ENCODE measurements at regions not wholly inside any gene's neighbourhood (a gene's known extent, or its start where the extent isn't known, plus 50 kb on each side); places are given as distances from the start of the nearest gene placed in this dataset.
"Not testable (repeated sequence)": the region's sequence is repeated elsewhere in the genome, so short reads cannot be mapped to it uniquely, and the experiment has no call there.

DNA sequence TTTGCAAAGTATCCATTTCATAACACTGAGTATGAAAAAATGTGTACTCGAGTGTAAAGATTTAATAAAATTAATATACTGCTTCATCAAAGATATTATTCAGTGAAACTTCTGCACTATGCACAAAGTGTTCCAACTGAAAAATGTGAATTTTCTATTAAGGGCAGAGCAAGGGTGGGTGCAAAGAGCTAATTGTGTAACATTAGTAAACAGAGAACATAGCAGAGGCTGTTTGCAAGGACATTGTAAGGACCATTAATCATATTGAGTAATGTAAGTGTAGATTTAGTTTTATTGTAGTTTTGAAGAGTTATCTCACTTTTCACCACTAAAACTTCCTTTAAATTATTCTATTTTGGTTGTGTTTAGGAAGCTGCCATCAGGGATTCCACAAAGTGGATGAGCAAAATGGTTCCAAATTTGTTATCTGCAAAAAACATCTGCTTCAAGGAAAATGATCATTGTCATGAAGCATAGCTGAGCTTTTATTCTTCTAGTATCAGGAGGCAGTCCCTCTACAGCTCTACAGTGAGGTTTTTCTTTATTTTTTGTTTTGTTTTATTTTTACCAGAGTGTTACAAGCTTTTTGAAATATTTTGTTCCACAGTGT, 1375.4 kb downstream of the SLITRK1 start:
- no peak for DNase-seq

DNA sequence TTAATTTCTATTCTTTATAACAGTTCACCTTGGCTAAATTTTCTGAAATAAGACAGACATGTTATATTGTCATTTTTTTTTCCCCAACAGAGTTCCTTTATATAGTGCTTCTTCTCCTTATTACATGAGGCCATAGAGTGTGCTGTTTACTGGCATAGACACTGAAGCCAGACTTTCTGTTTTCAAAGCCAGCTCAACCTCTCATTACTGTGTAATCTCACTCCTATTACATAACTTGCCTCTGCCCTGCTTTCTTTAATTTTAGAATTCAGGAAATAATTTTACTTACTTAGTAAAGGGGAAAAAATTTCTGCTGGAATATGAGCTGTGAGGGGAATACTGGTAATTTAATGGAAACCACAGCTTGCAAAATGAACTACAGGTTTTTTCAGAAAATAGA, 1380.4 kb downstream of the SLITRK1 start:
- no peak for DNase-seq

DNA sequence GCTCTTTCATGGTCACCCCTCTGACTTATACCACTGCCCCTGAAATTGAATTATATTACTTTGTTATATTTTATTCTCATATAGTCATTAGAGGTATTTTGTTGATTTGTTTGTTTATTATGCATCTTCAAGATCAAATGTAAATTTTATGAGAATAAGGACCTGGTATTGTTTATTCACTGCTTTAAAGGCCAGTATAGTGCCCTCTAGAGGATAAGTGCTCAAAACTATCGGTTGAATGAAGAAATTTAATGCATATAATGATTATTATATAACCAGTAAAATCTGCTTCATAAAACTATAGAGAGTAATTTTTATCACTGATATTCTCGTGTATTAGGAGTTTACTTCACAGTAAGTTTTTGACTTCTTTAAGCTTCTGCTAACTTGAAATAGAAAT, 1401.9 kb downstream of the SLITRK1 start:
- no peak for DNase-seq

DNA sequence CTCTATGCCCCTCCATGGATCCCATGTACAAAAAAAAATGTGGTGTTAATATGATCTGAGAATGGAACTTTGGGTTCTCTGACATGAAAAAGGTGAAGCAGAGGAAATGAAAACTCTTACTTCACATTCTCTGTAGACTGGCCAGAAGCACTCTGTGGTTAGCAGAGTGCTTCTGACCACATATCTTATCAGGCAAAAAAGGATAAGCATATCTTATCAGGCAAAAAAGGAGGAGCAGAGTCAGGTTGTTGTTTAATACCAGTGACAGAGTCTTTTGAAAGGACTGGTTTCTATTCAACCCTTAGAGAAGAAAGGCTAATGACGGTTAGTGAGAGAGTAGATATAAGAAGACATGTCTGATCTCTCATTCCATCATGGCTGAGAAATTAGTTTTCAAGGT, 1404.8 kb downstream of the SLITRK1 start:
- DNase-seq, result no peak

DNA sequence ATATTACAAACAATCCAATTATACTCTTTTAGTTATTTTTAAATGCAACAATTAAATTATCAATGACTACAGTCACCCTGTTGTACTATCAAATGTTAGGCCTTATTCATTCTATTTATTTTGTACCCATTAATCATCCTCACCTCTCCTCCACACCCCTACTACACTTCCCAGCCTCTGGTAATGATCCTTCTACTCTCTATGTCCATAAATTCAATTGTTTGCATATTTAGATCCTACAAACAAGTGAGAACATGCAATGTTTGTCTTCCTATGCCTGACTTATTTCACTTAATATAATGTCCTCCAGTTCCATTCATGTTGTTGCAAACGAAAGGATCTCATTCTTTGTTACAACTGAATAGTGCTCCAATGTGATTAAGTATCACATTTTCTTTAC, 1414.6 kb downstream of the SLITRK1 start:
- DNase-seq, result no peak

DNA sequence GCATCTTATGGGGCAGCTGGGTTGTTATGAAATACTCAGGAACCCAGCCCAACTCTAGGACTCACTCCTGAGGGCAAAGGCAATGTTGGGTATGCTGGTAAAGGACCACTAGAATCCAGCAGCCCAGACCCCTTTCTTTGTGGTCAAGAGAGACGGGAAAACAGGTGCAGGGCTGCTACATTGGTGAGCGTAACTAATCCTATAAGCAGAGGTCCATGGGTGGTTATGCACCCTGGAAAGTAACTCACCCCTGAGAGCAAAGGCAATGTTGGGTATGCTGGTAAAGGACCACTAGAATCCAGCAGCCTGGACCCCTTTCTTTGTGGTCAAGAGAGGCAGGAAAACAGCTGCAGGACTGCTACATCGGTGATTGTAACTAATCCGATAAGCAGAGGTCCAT, 1422.7 kb downstream of the SLITRK1 start:
- DNase-seq, result not testable (repeated sequence)

DNA sequence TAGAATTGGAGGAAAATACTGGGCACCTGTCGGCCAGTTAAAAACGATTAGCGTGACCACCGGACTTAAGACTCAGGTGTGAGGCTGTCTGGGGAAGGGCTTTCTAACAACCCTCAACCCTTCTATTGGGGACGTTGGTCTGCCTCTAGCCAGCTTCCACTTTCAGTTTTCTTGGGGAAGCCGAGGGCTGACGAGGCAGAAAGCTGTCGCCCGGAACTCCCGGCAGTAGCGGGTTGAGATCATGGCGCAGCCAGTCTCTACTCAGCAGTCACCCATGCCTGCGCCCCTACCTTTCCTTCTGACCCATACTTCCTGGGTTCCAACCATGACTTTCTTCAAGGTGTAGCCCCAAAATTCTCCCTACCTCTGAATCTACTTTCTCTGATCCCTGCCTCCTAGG, 1424.1 kb downstream of the SLITRK1 start:
- DNase-seq, result no peak

DNA sequence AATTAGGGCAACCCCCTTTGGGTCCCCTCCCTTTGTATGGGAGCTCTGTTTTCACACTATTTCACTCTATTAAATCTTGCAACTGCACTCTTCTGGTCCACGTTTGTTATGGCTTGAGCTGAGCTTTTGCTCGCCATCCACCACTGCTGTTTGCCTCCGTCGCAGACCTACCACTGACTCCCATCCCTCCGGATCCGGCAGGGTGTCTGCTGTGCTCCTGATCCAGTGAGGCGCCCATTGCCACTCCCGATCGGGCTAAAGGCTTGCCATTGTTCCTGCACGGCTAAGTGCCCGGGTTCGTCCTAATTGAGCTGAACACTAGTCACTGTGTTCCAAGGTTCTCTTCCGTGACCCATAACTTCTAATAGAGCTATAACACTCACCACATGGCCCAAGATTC, 1424.7 kb downstream of the SLITRK1 start:
- DNase-seq, result not testable (repeated sequence)

DNA sequence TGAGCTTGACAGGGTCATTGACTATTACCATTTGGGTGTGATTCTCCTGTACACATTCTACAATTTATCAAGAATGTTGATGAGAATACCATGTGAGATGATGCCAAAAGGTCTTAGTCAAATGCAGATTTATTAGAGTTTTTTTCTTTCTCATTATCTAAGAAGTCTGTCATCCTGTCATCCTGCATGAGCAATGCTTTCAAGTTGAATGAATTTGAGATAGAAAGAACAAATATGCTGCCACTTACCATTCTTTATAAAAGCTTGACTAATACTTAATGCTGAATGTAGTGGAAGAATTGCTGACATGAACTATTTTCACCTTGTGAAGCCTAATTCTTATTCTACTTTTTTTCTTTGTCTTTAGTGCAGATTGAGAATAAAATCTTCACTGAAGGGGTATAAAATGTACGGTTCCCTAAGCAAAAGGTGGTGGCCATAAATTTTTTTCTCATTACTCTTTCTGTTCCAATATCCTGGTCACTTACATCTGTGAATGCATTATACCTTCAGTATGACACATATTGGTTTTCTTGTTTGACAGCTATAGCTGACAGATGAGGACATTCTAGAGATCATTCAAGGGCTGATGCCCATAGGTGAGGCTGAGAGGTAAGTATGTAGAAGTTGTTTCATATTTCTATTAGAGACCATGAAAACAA, 1434.7 kb downstream of the SLITRK1 start:
- DNase-seq, result no peak

DNA sequence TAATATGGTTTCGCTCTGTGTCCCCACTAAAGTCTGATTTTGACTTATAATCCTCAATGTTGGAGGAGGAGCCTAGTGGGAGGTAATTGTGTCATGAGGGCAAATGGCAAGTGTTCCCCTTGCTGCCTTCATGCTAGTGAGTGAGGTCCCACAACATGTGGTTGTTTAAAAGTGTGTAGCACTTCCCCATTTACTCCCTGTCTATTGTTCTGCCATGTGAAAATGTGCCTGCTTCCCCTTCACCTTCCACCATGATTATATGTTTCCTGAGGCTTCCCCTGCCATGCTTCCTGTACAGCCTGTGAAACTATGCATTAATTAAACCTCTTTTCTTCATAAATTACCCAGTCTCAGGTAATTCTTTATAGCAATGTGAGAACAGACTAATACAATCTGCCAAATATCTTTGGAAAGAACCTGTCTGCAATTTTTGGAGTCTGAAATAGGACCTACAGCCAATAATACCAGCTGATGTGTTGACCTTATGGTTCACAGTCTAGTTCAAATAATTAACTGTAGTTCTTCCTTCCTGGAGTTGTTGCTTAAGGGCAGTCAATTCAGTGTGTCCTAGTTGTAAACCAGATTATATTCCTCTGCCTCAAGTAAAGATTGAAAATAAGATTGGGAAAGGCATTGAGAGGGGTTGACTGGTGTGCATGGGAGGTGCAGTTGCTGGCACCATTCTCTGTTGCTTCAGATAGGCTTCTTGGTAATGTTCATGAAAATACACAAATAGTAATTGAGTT, 1442.9 kb downstream of the SLITRK1 start:
- DNase-seq, result no peak

DNA sequence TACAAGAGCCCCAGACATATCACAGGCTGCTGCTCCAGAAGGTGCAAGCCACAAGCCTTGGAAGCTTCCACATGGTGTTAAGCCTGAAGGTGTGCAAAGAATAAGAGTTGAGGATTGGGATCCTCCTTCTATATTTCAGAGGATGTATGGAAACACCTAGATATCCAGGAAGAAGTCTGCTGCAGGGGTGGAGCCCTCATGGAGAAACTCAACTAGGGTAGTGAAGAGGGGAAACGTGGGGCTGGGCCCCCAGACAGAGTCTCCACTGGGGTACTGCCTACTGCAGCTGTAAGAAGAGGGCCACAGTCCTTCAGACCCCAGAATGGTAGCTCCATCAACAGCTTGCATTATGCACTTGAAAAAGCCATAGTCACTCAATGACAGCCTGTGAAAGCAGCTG, 1444.0 kb downstream of the SLITRK1 start:
- DNase-seq, result no peak

DNA sequence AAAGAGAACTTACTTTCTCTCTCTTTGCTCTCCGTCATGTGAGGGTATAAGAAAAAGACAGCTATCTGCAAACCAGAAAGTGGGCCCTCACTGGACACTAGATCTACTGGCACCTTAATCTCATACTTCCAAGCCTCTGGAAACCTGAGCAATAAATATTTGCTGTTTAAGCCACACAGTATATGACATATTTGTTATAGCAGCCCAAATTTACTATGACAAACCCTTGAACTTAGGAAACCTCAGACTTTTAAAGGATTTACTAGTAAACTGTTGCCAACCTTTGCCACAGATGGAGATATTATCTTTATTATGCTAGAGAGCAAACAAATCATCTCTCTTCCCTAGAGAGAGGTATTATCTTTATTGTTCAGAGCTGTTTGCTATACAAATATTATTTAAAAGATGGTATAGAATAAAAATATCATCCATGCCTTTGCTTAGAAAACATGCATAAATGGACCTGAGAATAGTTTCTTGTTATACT, 1446.1 kb downstream of the SLITRK1 start:
- DNase-seq, result no peak

DNA sequence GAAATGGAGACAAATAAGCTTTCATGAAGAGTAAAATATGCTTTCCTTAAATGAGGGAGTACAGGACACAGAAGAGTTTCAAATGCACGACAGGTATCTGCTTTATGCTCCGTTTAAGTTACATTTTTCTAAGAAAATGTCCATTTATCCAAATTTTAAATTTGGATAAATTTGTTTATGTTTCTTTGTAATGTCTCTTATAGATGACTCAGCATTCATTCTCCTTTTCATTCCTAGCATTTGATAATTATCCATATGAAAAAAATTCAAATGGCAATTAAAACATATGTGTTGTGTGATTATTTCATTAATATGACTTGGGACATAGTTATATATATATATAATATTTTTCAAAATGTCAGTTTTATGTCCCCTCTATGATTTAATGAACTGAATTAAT, 1449.3 kb downstream of the SLITRK1 start:
- no peak for DNase-seq

DNA sequence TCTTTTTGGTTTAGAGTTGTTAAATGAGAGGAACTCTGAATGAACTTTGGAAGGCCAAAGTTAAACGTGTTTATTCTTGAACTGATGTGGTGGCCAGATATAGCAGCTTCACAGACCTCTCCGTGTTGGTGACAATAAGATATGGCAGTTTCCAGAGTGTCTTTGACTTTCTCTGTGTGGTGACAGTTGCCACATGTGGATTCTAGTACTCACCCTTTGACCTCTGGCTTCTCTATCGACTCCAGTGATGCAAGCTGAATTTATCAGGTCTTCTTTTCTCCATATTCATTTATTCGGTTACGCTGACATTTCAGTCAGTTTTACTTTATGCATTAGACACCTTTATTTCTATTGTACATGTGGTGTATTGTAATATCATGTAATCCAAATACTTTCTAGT, 1469.5 kb downstream of the SLITRK1 start:
- DNase-seq, result no peak

DNA sequence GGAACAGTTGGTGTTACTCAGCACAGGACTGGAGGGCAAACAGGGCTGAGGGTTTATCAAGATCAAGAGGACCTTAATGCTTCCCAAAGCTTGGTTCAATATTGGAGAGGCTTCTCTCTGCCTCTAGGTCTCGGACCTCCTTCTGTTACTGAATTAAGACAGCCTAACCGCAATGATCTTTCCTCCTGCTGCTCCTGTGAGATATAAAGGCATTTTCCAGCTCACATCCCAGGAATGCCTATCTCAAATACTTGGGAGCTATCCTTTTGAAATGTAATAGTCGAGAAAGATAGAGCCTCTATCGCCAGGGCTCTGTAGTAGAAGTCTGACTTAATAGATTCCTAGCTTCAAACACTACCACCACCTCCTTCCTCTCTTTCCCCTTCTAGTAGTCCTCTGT, 1475.0 kb downstream of the SLITRK1 start:
- no peak for DNase-seq

DNA sequence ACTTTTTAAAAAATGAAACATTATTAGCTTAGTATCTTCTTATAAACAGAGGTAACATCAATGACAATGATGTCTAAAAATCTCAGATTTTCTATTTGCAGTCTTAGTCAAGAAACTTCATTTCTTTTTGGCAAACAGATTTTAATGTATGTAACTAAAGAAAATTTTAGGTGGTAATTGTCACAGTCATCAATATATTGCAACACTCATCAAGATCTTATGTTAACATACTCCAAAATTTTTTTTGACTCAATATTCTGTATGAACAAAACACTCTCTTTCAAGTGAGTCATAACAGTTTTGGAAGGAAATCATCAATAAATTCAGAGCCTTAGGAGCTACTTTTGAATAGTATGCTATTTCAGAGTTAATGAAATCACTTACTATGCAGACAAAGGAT, 1507.6 kb downstream of the SLITRK1 start:
- no peak for DNase-seq

DNA sequence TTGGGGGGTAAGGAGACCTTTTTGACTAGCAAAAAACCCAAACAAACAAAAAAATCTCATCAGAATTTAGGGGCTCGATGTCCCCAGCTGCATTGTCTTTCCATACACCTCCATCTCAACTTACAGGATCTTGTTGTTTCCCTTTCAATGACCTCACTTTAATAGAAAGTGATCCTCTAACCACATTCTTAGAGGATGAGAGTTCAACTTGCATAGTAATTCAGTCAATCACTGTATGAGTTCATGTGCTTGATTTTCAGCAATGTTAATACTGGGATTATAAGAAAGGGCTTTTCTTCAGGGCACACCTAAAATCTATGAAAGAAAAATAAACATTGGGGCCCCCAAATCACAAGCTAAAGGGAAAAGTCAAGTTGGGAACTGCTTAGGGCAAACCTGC, 1512.0 kb downstream of the SLITRK1 start:
- DNase-seq, result no peak

DNA sequence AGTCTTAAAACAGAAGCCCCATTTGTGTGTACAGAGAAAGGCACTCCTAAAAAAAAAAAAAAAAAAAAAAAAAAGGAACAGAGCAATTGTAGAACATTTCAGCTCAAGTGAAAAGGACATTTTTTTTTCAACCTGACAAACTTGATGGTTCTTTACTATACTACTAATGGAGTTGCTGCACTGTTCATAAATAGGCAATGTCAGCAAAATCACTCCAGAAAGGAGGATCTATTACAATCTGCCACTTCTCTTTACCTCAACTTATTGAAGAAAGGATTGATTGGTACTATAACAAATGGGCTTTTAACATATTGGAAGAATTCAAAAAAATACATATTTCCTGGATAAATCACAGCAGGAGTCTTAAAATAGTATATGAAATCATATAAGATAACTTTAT, 1517.7 kb downstream of the SLITRK1 start:
- DNase-seq, result no peak

DNA sequence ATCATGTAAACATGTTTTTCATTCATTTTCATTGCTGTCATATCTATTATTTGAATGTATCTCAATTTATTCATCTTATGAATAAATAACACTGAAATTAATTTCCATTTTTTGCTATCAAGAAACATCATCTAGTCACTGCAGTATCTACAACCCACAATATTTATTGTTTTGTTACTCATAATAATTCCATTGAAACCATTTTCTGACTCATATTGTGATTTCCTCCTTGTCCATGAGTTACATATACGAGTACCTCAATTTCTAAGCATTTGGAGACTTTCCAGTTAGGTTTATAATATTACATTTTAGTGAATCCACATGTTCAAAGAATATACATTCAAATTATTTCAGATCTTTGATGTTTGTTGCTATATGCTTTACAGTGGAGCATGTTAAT, 1524.0 kb downstream of the SLITRK1 start:
- DNase-seq, result no peak

DNA sequence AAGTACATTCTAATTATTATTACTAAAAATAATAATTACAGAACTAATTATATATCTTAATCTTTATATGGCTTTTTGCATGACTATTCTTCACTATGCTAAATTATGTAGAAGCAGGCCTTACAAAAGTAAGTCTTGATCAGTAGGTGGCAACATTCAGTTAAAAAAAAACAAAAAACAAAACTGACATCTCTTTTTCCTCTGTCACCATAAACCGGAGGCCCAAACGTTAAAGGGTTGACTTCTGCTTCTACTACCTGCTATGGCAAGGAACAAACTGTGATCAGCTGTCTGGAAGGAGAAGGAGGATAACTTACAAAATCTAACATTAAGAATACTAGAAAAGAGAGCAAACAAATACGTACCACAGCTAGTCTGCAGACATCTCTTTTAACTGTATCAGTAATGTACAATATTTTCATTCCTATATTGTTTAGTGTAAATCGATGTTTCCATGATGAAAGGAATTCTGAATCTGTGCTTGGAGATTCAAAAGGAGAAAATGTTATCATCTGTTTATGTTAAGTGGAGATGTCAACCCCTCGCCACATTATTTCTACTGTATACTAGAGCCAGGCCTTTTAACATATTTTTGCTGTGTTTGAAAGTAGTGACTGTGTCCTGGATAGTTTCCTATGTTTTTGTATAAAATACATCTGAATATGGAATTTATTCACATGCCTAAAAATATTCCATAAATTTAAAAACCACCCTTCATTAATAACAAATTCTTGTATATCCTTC, 1525.4 kb downstream of the SLITRK1 start:
- DNase-seq, result no peak

DNA sequence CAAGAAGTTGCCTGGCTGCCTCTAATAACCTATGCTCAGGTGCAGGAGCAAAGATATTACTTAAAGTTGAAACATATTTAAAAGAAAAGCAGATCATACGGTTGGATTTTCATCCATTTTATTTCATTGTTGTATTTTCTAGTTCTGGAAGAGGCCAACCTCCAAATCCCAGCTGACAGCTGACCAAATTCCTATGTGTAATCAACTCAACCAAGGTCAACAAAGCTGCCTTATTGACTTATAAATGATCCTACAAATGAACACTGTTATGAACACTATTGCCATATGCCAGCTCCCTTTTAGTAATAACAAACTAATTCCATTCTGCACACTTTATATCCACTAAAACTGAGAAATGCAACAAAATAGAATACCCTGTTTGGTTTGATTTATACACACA, 1537.4 kb downstream of the SLITRK1 start:
- no peak for DNase-seq

DNA sequence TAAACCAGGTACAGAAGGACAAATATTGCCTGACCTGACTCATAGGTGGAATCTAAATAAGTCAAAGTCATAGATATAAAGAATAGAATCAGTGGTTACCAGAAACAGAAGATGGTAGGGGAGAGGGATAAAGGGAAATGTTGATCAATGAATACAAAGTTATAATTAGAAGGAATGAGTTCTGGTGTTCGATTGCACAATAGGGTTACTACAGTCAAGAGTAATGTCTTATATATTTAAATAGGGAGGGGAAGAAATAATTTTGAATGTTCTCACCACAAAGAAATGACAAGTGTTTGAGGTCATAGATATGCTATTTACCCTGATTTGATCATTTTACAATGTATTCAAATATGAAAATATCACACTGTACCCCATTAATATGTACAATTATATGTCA, 1541.2 kb downstream of the SLITRK1 start:
- DNase-seq, result no peak

DNA sequence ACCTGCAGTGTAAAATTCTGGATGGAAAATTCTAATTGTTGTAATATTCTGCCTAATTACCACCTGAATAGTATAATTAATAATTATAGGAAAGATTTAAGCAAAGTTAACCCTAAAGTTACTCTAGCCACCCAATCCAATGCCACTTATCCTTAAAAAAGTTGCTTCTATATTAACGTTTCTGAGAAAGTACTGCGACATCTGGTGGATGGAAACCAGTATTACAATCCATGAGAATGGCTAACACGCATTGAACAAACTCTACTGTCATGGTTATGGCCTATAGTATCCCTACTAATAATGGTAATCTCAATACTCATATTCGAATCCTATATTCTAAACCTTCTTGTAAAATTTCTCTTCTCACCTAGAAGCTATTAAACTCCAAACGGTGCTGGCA, 1551.8 kb downstream of the SLITRK1 start:
- DNase-seq, result peak; percentile 4 to 22 (median 8)

Data from suppressor macrophage (primary cell).